GM12878 (cell line): ENCODE measurements at regions not wholly inside any gene's neighbourhood (a gene's known extent, or its start where the extent isn't known, plus 50 kb on each side); places are given as distances from the start of the nearest gene placed in this dataset.

Experiments used
- BMI1 ChIP-seq: fragments of 450-650 bp; IDR thresholded peaks from 2 replicates; pipeline ENCODE4 v1.6.1; 2016; ENCODE audit warnings: mild to moderate bottlenecking, moderate library complexity, borderline replicate concordance
- PAX8 ChIP-seq: fragments of 450-650 bp; IDR thresholded peaks from 2 replicates; pipeline ENCODE4 v1.6.1; 2017; ENCODE audit warnings: mild to moderate bottlenecking, moderate library complexity
- SUZ12 ChIP-seq: fragments of 200-600 bp; sonication (generic); IDR thresholded peaks from one replicate; pipeline ENCODE4 v1.6.1; 2018; ENCODE audit warnings: antibody characterized with exemption, mild to moderate bottlenecking; ENCODE audit not compliant: unreplicated experiment
- YY1 ChIP-seq: IDR thresholded peaks from 2 replicates; pipeline ENCODE4 v1.6.1; 2011; ENCODE audit warnings: low read depth, mild to moderate bottlenecking, low read length
- TF ChIP-seq, protein P1 (sequence below), 3 experiments: IDR thresholded peaks in 2 of 3; conservative IDR thresholded peaks in 1 of 3; 2 replicates each; pipeline ENCODE4 v1.5.1; 2011; ENCODE audit warnings: low read depth in 3 of 3, low read length in 3 of 3, mild to moderate bottlenecking in 3 of 3, control low read depth in 2 of 3, moderate library complexity in 2 of 3, inconsistent platforms in 1 of 3, mixed read lengths in 1 of 3; ENCODE audit not compliant: control insufficient read depth in 2 of 3, insufficient read depth in 1 of 3; ENCODE audit errors: extremely low read depth in 1 of 3
- TF ChIP-seq, protein P2 (sequence below): fragments of 450-650 bp; formaldehyde crosslinking; IDR thresholded peaks from 2 replicates; pipeline ENCODE4 v1.4.0; 2020; ENCODE audit warnings: mild to moderate bottlenecking, moderate library complexity

DNA sequence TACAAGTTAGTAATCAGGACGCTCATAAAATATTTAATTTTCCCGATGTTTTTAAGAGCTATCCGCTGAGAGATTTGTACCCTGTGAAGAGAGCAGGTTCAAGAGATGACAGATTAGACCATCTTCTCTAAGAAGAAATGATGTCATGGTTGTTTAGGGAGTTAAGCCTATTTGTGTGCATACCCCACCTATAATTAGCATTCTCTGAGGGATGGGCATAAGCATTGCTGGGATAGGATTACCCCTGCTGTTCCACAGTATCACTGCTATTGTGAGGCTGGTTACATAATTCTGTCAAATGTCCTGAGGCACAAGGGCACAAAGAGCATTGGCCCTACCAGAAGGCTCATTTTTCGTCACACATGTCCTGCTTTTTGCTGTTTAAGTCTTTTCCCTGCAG is 687.0 kb downstream of the CETN3 start:
- TF ChIP-seq SUZ12 (no peak), PAX8 (no peak), BMI1 (no peak), YY1 (no peak)
- TF ChIP-seq, protein P1, sequence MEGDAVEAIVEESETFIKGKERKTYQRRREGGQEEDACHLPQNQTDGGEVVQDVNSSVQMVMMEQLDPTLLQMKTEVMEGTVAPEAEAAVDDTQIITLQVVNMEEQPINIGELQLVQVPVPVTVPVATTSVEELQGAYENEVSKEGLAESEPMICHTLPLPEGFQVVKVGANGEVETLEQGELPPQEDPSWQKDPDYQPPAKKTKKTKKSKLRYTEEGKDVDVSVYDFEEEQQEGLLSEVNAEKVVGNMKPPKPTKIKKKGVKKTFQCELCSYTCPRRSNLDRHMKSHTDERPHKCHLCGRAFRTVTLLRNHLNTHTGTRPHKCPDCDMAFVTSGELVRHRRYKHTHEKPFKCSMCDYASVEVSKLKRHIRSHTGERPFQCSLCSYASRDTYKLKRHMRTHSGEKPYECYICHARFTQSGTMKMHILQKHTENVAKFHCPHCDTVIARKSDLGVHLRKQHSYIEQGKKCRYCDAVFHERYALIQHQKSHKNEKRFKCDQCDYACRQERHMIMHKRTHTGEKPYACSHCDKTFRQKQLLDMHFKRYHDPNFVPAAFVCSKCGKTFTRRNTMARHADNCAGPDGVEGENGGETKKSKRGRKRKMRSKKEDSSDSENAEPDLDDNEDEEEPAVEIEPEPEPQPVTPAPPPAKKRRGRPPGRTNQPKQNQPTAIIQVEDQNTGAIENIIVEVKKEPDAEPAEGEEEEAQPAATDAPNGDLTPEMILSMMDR (IDR thresholded peaks at IDR 0.05 in 2 of 3, conservative IDR thresholded peaks at IDR 0.05 in 1 of 3; ENCODE audit: control insufficient read depth in 2 of 3, extremely low read depth in 1 of 3, insufficient read depth in 1 of 3, low read depth in 3 of 3, low read length in 3 of 3) = no peak
- TF ChIP-seq, protein P2, sequence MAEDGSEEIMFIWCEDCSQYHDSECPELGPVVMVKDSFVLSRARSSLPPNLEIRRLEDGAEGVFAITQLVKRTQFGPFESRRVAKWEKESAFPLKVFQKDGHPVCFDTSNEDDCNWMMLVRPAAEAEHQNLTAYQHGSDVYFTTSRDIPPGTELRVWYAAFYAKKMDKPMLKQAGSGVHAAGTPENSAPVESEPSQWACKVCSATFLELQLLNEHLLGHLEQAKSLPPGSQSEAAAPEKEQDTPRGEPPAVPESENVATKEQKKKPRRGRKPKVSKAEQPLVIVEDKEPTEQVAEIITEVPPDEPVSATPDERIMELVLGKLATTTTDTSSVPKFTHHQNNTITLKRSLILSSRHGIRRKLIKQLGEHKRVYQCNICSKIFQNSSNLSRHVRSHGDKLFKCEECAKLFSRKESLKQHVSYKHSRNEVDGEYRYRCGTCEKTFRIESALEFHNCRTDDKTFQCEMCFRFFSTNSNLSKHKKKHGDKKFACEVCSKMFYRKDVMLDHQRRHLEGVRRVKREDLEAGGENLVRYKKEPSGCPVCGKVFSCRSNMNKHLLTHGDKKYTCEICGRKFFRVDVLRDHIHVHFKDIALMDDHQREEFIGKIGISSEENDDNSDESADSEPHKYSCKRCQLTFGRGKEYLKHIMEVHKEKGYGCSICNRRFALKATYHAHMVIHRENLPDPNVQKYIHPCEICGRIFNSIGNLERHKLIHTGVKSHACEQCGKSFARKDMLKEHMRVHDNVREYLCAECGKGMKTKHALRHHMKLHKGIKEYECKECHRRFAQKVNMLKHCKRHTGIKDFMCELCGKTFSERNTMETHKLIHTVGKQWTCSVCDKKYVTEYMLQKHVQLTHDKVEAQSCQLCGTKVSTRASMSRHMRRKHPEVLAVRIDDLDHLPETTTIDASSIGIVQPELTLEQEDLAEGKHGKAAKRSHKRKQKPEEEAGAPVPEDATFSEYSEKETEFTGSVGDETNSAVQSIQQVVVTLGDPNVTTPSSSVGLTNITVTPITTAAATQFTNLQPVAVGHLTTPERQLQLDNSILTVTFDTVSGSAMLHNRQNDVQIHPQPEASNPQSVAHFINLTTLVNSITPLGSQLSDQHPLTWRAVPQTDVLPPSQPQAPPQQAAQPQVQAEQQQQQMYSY (CRISPR knock-in tag) = no peak
